Activated CD8-positive, alpha-beta memory T cell treated with anti-CD3 and anti-CD28 coated beads, Interleukin-2, amount 10 ng/mL, durations not matched to agents 7 days and 5 days (primary cell): ENCODE measurements at regions not wholly inside any gene's neighbourhood (a gene's known extent, or its start where the extent isn't known, plus 50 kb on each side); places are given as distances from the start of the nearest gene placed in this dataset.

Experiments used
- ATAC-seq: fragments of 150-1000 bp; cut with Tn5 transposase; one replicate; pipeline ENCODE4 v1.10.0; 2021; ENCODE audit warnings: moderate library complexity
- CTCF ChIA-PET: fragments of 350-600 bp; sonication (Branson Sonifier 250); formaldehyde crosslinking; loops from one replicate; lab custom pipeline; 2021; ENCODE audit warnings: antibody characterized with exemption; lab: Charles Lee
- DNase-seq: peaks from one replicate; pipeline ENCODE4 v3.0.0-alpha.2; 2020
- H3K27ac Mint-ChIP-seq: one replicate; pipeline ENCODE4 v1.8.0; 2021; ENCODE audit warnings: mild to moderate bottlenecking, mixed read lengths
- H3K27me3 Mint-ChIP-seq: one replicate; pipeline ENCODE4 v1.8.0; 2021; ENCODE audit warnings: mixed read lengths
- H3K36me3 Mint-ChIP-seq: one replicate; pipeline ENCODE4 v1.8.0; 2021; ENCODE audit warnings: mild to moderate bottlenecking, mixed read lengths
- H3K4me1 Mint-ChIP-seq: one replicate; pipeline ENCODE4 v1.8.0; 2021; ENCODE audit warnings: mixed read lengths
- H3K4me3 Mint-ChIP-seq: one replicate; pipeline ENCODE4 v1.8.0; 2021; ENCODE audit warnings: mild to moderate bottlenecking, moderate library complexity, mixed read lengths
- H3K9me3 Mint-ChIP-seq: one replicate; pipeline ENCODE4 v1.8.0; 2022; ENCODE audit warnings: low read depth, mixed read lengths

GRCh38 chr21:20642681-20643080, 355.5 kb upstream of the NCAM2 start:
- DNase-seq (no peak), ATAC-seq (no peak)
- no peak overlapping the region for H3K4me3 Mint-ChIP-seq
- H3K27ac Mint-ChIP-seq, result no peak overlapping the region
- no peaks in the 10 kb centered on the region for H3K36me3 Mint-ChIP-seq
- no peaks in the 10 kb centered on the region for H3K4me1 Mint-ChIP-seq
- CTCF ChIA-PET, result no interaction called here
- H3K27me3 Mint-ChIP-seq, result no peaks in the 10 kb centered on the region
- H3K9me3 Mint-ChIP-seq, result peaks cover 10% of the 10 kb centered on the region

GRCh38 chr21:20644552-20644951, 353.7 kb upstream of the NCAM2 start:
- Mint-ChIP-seq H3K36me3 (no peaks in the 10 kb centered on the region), H3K9me3 (peaks cover 10% of the 10 kb centered on the region), H3K27me3 (no peaks in the 10 kb centered on the region), H3K27ac (no peak overlapping the region), H3K4me1 (no peaks in the 10 kb centered on the region), H3K4me3 (no peak overlapping the region)
- no peak for DNase-seq
- CTCF ChIA-PET, result interaction anchor here (1.4 kb wide), 1 partner anchor 10 kb away, joined by 4 read pairs; no protein-coding TSS in a partner anchor
- ATAC-seq, result no peak

GRCh38 chr21:20645344-20645743, 352.9 kb upstream of the NCAM2 start:
- ATAC-seq (no peak), DNase-seq (no peak)
- H3K4me3 Mint-ChIP-seq, result no peak overlapping the region
- CTCF ChIA-PET, result no interaction called here
- H3K27ac Mint-ChIP-seq, result no peak overlapping the region
- H3K36me3 Mint-ChIP-seq, result no peaks in the 10 kb centered on the region
- H3K9me3 Mint-ChIP-seq, result peaks cover 10% of the 10 kb centered on the region
- H3K27me3 Mint-ChIP-seq, result no peaks in the 10 kb centered on the region
- H3K4me1 Mint-ChIP-seq, result no peaks in the 10 kb centered on the region

GRCh38 chr21:20646431-20647165, 351.6 kb upstream of the NCAM2 start:
- CTCF ChIA-PET, result no interaction called here
- Mint-ChIP-seq H3K27me3 (no peaks in the 10 kb centered on the region), H3K4me3 (no peak overlapping the region)

GRCh38 chr21:20647607-20648006, 350.6 kb upstream of the NCAM2 start:
- ATAC-seq, result no peak
- Mint-ChIP-seq H3K27ac (no peak overlapping the region), H3K4me1 (no peaks in the 10 kb centered on the region), H3K27me3 (no peaks in the 10 kb centered on the region), H3K36me3 (no peaks in the 10 kb centered on the region), H3K9me3 (peaks cover 10% of the 10 kb centered on the region), H3K4me3 (no peak overlapping the region)
- CTCF ChIA-PET, result interaction anchor here (0.6 kb wide), 1 partner anchor 1086 kb away, joined by 4 read pairs; no protein-coding TSS in a partner anchor
- DNase-seq, result no peak

More at GRCh38 chr21:20646431-20647165, 351.6 kb upstream of the NCAM2 start:
- H3K36me3 Mint-ChIP-seq, result no peaks in the 10 kb centered on the region
- DNase-seq, result no peak
- H3K9me3 Mint-ChIP-seq, result peaks cover 10% of the 10 kb centered on the region
- H3K4me1 Mint-ChIP-seq, result no peaks in the 10 kb centered on the region
- H3K27ac Mint-ChIP-seq, result no peak overlapping the region
- no peak for ATAC-seq

- ATAC-seq, result no peak
- H3K27ac Mint-ChIP-seq, result no peak overlapping the region
- DNase-seq, result no peak
- no peaks in the 10 kb centered on the region for H3K27me3 Mint-ChIP-seq
- H3K4me3 Mint-ChIP-seq, result no peak overlapping the region
- H3K9me3 Mint-ChIP-seq, result peaks cover 13% of the 10 kb centered on the region
- no peaks in the 10 kb centered on the region for H3K4me1 Mint-ChIP-seq
- H3K36me3 Mint-ChIP-seq, result no peaks in the 10 kb centered on the region
- CTCF ChIA-PET, result no interaction called here
These were observed 349.0 kb upstream of the NCAM2 start for GRCh38 chr21:20649231-20649630.

GRCh38 chr21:20652846-20653245, 345.4 kb upstream of the NCAM2 start:
- CTCF ChIA-PET, result no interaction called here
- no peaks in the 10 kb centered on the region for H3K27me3 Mint-ChIP-seq
- H3K27ac Mint-ChIP-seq, result no peak overlapping the region
- H3K4me1 Mint-ChIP-seq, result no peaks in the 10 kb centered on the region
- H3K36me3 Mint-ChIP-seq, result no peaks in the 10 kb centered on the region
- peaks cover 11% of the 10 kb centered on the region for H3K9me3 Mint-ChIP-seq
- ATAC-seq, result no peak
- DNase-seq, result no peak
- no peak overlapping the region for H3K4me3 Mint-ChIP-seq

GRCh38 chr21:20661246-20661645, 337.0 kb upstream of the NCAM2 start:
- H3K27ac Mint-ChIP-seq, result no peak overlapping the region
- DNase-seq (no peak), ATAC-seq (no peak)
- H3K27me3 Mint-ChIP-seq, result no peaks in the 10 kb centered on the region
- no peak overlapping the region for H3K4me3 Mint-ChIP-seq
- no peaks in the 10 kb centered on the region for H3K36me3 Mint-ChIP-seq
- CTCF ChIA-PET, result no interaction called here
- H3K4me1 Mint-ChIP-seq, result no peaks in the 10 kb centered on the region
- peaks cover 18% of the 10 kb centered on the region for H3K9me3 Mint-ChIP-seq

GRCh38 chr21:20661745-20662422, 336.3 kb upstream of the NCAM2 start:
- DNase-seq (no peak), ATAC-seq (no peak)
- no peaks in the 10 kb centered on the region for H3K27me3 Mint-ChIP-seq
- no peak overlapping the region for H3K27ac Mint-ChIP-seq
- no peaks in the 10 kb centered on the region for H3K4me1 Mint-ChIP-seq
- no peak overlapping the region for H3K4me3 Mint-ChIP-seq
- CTCF ChIA-PET, result no interaction called here
- H3K36me3 Mint-ChIP-seq, result no peaks in the 10 kb centered on the region
- peaks cover 18% of the 10 kb centered on the region for H3K9me3 Mint-ChIP-seq

GRCh38 chr21:20662514-20662913, 335.7 kb upstream of the NCAM2 start:
- H3K27me3 Mint-ChIP-seq, result no peaks in the 10 kb centered on the region
- ATAC-seq, result no peak
- H3K27ac Mint-ChIP-seq, result no peak overlapping the region
- no peak overlapping the region for H3K4me3 Mint-ChIP-seq
- no peaks in the 10 kb centered on the region for H3K4me1 Mint-ChIP-seq
- peaks cover 15% of the 10 kb centered on the region for H3K9me3 Mint-ChIP-seq
- no peak for DNase-seq
- CTCF ChIA-PET, result no interaction called here
- no peaks in the 10 kb centered on the region for H3K36me3 Mint-ChIP-seq

- H3K9me3 Mint-ChIP-seq, result peaks cover 9% of the 10 kb centered on the region
These were observed 330.3 kb upstream of the NCAM2 start for GRCh38 chr21:20667931-20668330.

GRCh38 chr21:20685475-20685874, 312.7 kb upstream of the NCAM2 start:
- CTCF ChIA-PET, result no interaction called here
- H3K4me1 Mint-ChIP-seq, result no peaks in the 10 kb centered on the region
- no peak overlapping the region for H3K27ac Mint-ChIP-seq
- H3K36me3 Mint-ChIP-seq, result no peaks in the 10 kb centered on the region
- DNase-seq, result no peak
- no peaks in the 10 kb centered on the region for H3K27me3 Mint-ChIP-seq
- H3K9me3 Mint-ChIP-seq, result peaks cover 10% of the 10 kb centered on the region
- ATAC-seq, result no peak
- H3K4me3 Mint-ChIP-seq, result no peak overlapping the region

More at GRCh38 chr21:20667931-20668330, 330.3 kb upstream of the NCAM2 start:
- DNase-seq (no peak), ATAC-seq (no peak)
- Mint-ChIP-seq H3K27ac (no peak overlapping the region), H3K36me3 (no peaks in the 10 kb centered on the region), H3K27me3 (no peaks in the 10 kb centered on the region), H3K4me3 (no peak overlapping the region), H3K4me1 (no peaks in the 10 kb centered on the region)
- CTCF ChIA-PET, result no interaction called here

GRCh38 chr21:20698585-20698984, 299.6 kb upstream of the NCAM2 start:
- CTCF ChIA-PET, result no interaction called here

GRCh38 chr21:20701235-20701634, 297.0 kb upstream of the NCAM2 start:
- Mint-ChIP-seq H3K27ac (no peak overlapping the region), H3K27me3 (no peaks in the 10 kb centered on the region), H3K36me3 (no peaks in the 10 kb centered on the region), H3K9me3 (peaks cover 17% of the 10 kb centered on the region), H3K4me1 (no peaks in the 10 kb centered on the region), H3K4me3 (no peak overlapping the region)
- DNase-seq (no peak), ATAC-seq (no peak)
- CTCF ChIA-PET, result no interaction called here

More at GRCh38 chr21:20698585-20698984, 299.6 kb upstream of the NCAM2 start:
- Mint-ChIP-seq H3K36me3 (no peaks in the 10 kb centered on the region), H3K4me3 (no peak overlapping the region), H3K27ac (no peak overlapping the region), H3K27me3 (no peaks in the 10 kb centered on the region), H3K9me3 (peaks cover 14% of the 10 kb centered on the region), H3K4me1 (no peaks in the 10 kb centered on the region)
- no peak for ATAC-seq
- DNase-seq, result no peak
